GM12874 (cell line): ENCODE measurements at regions not wholly inside any gene's neighbourhood (a gene's known extent, or its start where the extent isn't known, plus 50 kb on each side); places are given as distances from the start of the nearest gene placed in this dataset.

ENCODE experiments used
- TF ChIP-seq, protein P1 (sequence below): IDR thresholded peaks from 2 replicates; pipeline ENCODE4 v1.5.1; 2011; ENCODE audit warnings: low read depth, mild to moderate bottlenecking, control low read depth, low read length, moderate library complexity; ENCODE audit not compliant: insufficient read depth

DNA sequence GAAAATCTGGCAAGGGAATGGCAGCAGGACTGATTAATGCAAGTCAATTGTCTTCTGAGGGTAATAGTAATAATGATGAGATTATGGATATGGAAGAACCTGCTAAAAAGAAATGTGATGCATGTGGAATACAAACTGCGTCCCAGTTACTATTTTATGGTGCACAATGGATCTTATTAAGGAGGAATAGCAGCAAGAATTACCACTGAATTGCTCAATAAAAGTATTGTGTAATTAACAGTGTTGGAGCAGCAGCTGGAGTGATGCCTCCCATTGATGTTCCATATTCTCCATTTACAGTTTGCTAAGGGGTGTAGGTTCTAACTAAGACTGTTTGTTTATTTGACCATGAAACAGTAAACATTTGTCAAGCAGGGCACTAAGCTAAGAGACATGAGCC, 167.9 kb downstream of the HRH4 start:
- TF ChIP-seq, protein P1, sequence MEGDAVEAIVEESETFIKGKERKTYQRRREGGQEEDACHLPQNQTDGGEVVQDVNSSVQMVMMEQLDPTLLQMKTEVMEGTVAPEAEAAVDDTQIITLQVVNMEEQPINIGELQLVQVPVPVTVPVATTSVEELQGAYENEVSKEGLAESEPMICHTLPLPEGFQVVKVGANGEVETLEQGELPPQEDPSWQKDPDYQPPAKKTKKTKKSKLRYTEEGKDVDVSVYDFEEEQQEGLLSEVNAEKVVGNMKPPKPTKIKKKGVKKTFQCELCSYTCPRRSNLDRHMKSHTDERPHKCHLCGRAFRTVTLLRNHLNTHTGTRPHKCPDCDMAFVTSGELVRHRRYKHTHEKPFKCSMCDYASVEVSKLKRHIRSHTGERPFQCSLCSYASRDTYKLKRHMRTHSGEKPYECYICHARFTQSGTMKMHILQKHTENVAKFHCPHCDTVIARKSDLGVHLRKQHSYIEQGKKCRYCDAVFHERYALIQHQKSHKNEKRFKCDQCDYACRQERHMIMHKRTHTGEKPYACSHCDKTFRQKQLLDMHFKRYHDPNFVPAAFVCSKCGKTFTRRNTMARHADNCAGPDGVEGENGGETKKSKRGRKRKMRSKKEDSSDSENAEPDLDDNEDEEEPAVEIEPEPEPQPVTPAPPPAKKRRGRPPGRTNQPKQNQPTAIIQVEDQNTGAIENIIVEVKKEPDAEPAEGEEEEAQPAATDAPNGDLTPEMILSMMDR: no peak

DNA sequence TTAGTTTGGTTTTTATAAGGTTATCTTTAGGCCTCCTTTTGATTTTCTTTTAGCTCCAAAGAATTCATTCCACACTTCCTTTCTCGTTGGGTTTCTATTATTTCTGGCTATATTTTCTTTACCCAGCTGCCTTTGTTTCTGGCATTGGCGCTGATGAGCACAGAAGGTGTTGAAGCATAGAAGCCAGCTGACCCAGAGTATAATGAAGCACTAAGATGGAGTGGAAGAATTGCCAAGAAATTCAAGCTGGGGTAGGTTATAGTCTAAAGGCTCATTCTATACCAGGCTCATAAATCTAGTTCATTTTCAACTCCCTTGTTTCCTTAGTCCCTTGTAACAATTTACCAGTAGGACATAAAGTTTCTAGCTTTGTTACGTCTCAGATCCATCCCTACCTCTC, 169.5 kb downstream of the HRH4 start:
- TF ChIP-seq, protein P1: no peak

DNA sequence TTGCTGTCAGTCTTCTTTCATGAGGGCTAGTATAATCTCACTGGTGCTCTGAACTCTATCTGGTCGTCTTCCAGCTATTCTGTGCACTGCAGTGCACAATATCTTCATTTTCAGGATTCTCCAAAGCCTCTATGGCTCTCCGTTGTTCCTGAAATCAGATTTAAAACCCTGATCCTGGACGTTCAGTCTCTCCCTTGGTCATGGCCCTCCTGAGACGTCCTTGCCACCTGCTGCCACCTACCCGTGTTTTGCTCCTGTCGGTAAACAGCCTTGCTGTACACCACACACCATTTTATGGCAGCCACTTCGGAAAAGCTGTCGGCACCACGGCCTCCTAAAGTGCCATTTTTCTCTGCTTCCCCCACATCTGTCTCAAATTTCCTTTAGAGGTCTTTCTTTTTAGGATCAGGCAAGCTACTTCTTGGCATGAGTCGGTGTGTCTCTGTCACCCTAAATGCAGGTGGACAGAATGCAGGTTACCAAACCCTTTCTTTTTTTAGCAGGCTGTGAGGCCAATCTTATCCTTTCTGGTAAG, 170.0 kb downstream of the HRH4 start:
- TF ChIP-seq, protein P1: no peak

DNA sequence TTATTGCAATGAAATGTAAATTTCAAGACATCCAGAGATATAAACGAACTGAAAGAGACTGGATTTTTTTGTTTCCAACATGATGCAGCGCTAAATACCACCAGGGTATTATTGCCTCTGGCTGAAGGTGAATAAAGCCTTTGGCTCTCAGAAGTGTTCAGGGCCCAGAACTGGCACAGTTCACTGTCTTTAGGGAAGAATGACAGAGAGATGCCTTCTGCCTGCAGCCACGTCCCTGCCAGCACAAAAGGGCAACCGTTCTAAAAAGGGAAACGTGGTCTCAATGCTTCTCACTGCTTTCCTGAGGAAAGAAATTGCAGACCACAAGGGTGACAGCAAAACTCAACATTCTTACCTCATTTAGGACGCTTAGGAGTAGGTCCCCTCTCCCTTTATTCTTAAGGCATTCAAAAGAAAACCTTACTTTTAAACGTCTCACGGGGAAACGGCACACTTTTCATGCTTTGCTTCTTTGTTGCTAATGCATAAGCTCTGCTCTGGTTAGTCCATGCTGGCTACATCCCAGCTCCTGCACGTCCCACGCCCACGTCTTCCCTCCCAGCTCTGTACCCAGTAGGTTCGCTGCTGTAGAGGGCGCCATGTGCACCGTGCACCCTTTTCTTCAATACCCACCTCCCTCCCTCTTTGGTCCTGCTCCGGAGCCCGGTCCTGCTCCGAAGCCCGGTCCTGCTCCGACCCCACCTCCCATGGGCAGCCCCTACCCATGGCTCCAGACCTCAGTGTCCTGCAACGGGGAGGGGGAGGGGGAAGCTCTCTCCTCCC, 171.0 kb downstream of the HRH4 start:
- TF ChIP-seq, protein P1: no peak

DNA sequence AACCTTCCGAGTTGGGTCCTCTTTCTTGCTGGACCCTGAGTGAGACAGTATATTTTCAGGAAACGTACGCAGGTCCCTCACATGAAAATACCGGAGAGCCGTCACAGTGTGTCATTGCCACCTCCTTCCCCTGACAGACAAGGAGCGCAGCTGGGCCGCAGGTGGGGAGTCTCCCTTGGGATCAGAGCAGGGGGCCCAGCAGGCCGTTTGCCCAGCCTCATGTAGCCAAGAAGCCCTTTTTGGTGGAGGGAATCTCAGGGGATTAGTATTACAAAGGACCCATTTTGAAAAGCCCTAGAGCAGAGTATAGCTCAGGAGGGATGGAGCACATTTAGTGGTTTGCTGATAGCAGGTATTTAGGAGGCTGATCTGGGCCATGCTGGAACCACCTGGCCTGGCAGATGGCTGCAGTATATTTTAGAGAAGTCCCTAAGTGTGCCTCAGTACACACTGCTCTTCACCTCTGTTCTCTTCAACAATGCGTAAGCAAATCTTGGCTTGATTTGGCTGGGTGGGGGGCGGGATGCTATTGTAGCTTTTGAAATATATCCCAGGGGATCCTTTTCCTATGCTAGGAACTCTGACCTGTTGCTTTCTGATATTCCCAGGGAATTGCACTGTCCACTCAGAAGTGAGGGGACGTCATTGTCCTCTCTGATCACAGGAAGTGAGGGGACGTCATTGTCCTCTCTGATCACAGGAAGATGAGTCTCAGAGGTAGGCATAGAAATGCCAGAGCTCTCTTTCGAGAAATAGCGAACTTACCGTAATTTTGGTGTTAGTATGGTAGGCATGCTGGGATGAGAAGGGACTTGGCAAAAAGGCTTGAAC, 171.9 kb downstream of the HRH4 start:
- TF ChIP-seq, protein P1: no peak

DNA sequence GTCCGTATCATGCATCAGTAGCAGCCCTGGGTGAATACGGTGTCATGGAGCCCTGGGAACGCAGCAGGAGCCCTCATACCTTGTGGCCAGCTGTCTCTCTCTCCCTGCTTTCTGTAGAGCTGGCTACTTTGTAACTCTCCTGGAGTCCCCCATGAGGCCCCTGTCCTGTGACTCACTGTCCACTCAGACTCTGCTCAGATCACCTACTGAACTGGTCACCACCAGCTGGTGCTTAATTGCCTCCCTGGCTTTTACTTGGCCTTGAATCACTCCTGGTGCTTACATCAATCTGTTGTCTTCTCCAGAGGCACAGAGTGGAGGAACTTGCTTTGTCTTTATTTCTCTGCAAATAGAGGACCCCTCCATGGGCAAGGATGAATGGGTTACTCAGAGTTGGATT, 172.7 kb downstream of the HRH4 start:
- TF ChIP-seq, protein P1: no peak

DNA sequence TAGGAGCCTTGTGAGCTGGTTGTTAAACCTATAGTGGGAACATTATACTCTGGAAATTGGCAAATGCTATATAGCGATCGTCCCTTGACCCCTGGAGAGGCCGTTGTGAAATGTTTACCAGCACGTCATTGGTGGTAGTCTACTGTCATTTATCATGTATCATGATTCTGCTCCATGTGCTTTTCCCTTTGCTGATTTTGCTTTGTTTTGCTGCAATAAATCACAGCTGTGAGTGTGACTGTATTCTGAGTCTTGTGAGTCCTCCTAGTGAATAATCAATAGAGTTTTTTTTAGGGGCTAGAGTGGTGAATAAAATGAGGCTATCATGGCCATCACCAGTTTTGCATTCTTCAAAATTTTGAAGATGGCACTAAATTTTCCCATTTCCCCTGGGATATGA, 189.1 kb downstream of the HRH4 start:
- TF ChIP-seq, protein P1: no peak
